ENCODE measurements at regions not wholly inside any gene's neighbourhood (a gene's known extent, or its start where the extent isn't known, plus 50 kb on each side); places are given as distances from the start of the nearest gene placed in this dataset.

DNA sequence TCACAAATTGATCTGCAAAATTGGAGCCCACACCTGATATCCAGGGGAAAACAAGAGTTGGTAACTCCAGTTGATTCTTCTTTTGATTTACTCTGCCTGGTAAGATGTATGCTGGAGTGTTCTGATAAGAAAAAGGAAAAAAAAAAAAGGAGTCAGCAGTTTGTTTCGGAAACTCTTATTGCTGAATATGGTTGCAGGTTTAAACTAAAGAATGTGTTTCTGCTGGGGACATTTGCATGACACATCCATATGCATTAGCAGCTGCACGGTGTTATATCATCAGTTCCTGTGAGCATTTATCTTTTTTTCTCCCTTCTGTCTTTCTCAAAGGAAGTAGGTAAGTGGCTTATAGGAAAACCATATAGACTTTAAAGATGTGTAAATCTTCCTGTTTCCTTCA lies 418.5 kb upstream of the ESRRG start (continued):
- TF ChIP-seq, protein P1, sequence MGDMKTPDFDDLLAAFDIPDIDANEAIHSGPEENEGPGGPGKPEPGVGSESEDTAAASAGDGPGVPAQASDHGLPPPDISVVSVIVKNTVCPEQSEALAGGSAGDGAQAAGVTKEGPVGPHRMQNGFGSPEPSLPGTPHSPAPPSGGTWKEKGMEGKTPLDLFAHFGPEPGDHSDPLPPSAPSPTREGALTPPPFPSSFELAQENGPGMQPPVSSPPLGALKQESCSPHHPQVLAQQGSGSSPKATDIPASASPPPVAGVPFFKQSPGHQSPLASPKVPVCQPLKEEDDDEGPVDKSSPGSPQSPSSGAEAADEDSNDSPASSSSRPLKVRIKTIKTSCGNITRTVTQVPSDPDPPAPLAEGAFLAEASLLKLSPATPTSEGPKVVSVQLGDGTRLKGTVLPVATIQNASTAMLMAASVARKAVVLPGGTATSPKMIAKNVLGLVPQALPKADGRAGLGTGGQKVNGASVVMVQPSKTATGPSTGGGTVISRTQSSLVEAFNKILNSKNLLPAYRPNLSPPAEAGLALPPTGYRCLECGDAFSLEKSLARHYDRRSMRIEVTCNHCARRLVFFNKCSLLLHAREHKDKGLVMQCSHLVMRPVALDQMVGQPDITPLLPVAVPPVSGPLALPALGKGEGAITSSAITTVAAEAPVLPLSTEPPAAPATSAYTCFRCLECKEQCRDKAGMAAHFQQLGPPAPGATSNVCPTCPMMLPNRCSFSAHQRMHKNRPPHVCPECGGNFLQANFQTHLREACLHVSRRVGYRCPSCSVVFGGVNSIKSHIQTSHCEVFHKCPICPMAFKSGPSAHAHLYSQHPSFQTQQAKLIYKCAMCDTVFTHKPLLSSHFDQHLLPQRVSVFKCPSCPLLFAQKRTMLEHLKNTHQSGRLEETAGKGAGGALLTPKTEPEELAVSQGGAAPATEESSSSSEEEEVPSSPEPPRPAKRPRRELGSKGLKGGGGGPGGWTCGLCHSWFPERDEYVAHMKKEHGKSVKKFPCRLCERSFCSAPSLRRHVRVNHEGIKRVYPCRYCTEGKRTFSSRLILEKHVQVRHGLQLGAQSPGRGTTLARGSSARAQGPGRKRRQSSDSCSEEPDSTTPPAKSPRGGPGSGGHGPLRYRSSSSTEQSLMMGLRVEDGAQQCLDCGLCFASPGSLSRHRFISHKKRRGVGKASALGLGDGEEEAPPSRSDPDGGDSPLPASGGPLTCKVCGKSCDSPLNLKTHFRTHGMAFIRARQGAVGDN (IDR thresholded peaks at IDR 0.05), result no peak
- no peak for TF ChIP-seq TCF12 (IDR thresholded peaks at IDR 0.05; ENCODE audit: low read depth, low read length)
- TF ChIP-seq SREBF2 (IDR thresholded peaks at IDR 0.05; ENCODE audit: low read length), result no peak
- TF ChIP-seq BHLHE40 (IDR thresholded peaks at IDR 0.05; ENCODE audit: borderline replicate concordance in 1 of 2, low read depth in 2 of 2, low read length in 1 of 2), result no peak
- no peak for TF ChIP-seq MYC (IDR thresholded peaks at IDR 0.05; ENCODE audit: insufficient read depth, insufficient read length, insufficient replicate concordance, low read length, severe bottlenecking)
- no peak for TF ChIP-seq CREM (IDR thresholded peaks at IDR 0.05; ENCODE audit: low read depth)
- TF ChIP-seq, protein P2, sequence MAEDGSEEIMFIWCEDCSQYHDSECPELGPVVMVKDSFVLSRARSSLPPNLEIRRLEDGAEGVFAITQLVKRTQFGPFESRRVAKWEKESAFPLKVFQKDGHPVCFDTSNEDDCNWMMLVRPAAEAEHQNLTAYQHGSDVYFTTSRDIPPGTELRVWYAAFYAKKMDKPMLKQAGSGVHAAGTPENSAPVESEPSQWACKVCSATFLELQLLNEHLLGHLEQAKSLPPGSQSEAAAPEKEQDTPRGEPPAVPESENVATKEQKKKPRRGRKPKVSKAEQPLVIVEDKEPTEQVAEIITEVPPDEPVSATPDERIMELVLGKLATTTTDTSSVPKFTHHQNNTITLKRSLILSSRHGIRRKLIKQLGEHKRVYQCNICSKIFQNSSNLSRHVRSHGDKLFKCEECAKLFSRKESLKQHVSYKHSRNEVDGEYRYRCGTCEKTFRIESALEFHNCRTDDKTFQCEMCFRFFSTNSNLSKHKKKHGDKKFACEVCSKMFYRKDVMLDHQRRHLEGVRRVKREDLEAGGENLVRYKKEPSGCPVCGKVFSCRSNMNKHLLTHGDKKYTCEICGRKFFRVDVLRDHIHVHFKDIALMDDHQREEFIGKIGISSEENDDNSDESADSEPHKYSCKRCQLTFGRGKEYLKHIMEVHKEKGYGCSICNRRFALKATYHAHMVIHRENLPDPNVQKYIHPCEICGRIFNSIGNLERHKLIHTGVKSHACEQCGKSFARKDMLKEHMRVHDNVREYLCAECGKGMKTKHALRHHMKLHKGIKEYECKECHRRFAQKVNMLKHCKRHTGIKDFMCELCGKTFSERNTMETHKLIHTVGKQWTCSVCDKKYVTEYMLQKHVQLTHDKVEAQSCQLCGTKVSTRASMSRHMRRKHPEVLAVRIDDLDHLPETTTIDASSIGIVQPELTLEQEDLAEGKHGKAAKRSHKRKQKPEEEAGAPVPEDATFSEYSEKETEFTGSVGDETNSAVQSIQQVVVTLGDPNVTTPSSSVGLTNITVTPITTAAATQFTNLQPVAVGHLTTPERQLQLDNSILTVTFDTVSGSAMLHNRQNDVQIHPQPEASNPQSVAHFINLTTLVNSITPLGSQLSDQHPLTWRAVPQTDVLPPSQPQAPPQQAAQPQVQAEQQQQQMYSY (CRISPR knock-in tag; IDR thresholded peaks at IDR 0.05), result no peak

All from GM12878 (cell line).